Left ventricle myocardium inferior (tissue), 1 donor: ENCODE measurements at regions not wholly inside any gene's neighbourhood (a gene's known extent, or its start where the extent isn't known, plus 50 kb on each side); places are given as distances from the start of the nearest gene placed in this dataset.

Experiments
- DNase-seq: peaks from one replicate; pipeline ENCODE4 v3.0.0-alpha.2; 2020
- H3K27ac ChIP-seq: fragments of 200-600 bp; replicated peaks from 2 replicates; pipeline ENCODE4 v1.8.0; 2021
- H3K27me3 ChIP-seq: fragments of 200-600 bp; 2 replicates; pipeline ENCODE4 v1.8.0; 2021; ENCODE audit warnings: low read depth
- H3K36me3 ChIP-seq: fragments of 200-600 bp; 2 replicates; pipeline ENCODE4 v1.8.0; 2021
- H3K4me1 ChIP-seq: fragments of 200-600 bp; 2 replicates; pipeline ENCODE4 v1.8.0; 2021
- H3K4me3 ChIP-seq: fragments of 200-600 bp; 2 replicates; pipeline ENCODE4 v1.8.0; 2021; ENCODE audit warnings: mild to moderate bottlenecking, moderate library complexity
- H3K9me3 ChIP-seq: fragments of 200-600 bp; replicated peaks from 2 replicates; pipeline ENCODE4 v1.8.0; 2021
- CTCF ChIP-seq: fragments of 200-600 bp; IDR thresholded peaks from 2 replicates; pipeline ENCODE4 v1.8.0; 2021; ENCODE audit warnings: antibody characterized with exemption, mild to moderate bottlenecking, borderline replicate concordance
- intact Hi-C: fragments of 100-400 bp; cut with micrococcal nuclease; formaldehyde crosslinking; loops from one replicate; pipeline ENCODE4 v1.11.0; 2022
- donor health status: DM: no; HTN: yes; CAD: no; lungs with severe emphysema.

DNA sequence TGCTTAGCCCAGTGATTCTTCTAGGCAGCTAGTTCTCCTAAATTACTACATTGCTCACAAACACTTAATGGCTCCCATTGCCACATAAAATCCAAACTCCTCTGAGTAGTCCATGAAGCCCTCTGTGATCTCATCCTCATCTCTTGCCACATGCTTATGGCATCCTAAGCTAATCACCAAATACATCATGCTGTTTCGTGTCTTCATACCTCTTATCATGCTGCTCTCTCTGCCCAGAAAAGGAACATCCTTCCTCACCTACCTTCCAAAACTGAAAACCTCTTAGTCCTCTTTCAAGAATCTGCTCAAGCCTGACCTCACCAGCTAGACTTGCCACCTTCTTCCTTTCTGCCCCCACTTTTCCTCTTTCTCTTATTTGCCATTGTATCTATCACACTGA, 108.5 kb downstream of the DUSP6 start:
- no peak overlapping the region for H3K27ac ChIP-seq
- H3K4me1 ChIP-seq = peaks cover 20% of the 10 kb centered on the region
- H3K9me3 ChIP-seq = peaks cover 8% of the 10 kb centered on the region
- no peak overlapping the region for H3K4me3 ChIP-seq
- intact Hi-C loops = loop anchor here (10.0 kb wide), 1 partner anchor 101 kb away; no protein-coding TSS in a partner anchor
- H3K36me3 ChIP-seq = no peaks in the 10 kb centered on the region
- H3K27me3 ChIP-seq = no peaks in the 10 kb centered on the region
- TF ChIP-seq CTCF = no peak
- DNase-seq = no peak

DNA sequence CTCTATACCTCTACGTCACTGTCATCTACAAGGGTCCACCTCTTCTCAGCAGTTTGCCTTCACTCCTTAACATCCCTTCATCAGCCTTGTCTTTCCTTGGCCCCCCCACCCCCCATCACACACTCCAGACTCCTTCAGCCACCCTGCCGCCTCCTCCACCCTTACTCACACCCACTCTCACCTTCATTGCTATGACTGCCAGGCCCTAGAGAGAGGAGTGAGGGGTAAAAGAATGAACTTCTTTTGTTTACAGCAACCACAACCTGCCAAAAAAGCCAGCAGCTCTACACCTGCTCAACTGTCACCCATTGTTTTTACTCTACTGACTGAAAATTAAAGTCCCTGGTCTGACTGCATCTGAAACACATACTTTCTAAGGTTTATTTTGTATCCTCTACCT, 112.8 kb downstream of the DUSP6 start:
- intact Hi-C loops = no loop called here
- H3K4me1 ChIP-seq = peaks cover 36% of the 10 kb centered on the region
- TF ChIP-seq CTCF = no peak

GRCh38 chr12:89238593-89238992, 113.7 kb downstream of the DUSP6 start:
- Histone ChIP-seq H3K4me3 (no peak overlapping the region), H3K27ac (peak overlapping the region; percentile 63), H3K27me3 (no peaks in the 10 kb centered on the region), H3K9me3 (peaks cover 8% of the 10 kb centered on the region), H3K4me1 (peaks cover 33% of the 10 kb centered on the region), H3K36me3 (no peaks in the 10 kb centered on the region)
- peak; percentile 37 for DNase-seq
- intact Hi-C loops = no loop called here
- TF ChIP-seq CTCF = no peak

More for the DNA sequence above, 112.8 kb downstream of the DUSP6 start:
- Histone ChIP-seq H3K9me3 (peaks cover 8% of the 10 kb centered on the region), H3K4me3 (no peak overlapping the region), H3K27me3 (no peaks in the 10 kb centered on the region), H3K36me3 (no peaks in the 10 kb centered on the region), H3K27ac (peak overlapping the region; percentile 63)
- DNase-seq = no peak

GRCh38 chr12:89237763-89238162, 114.5 kb downstream of the DUSP6 start:
- H3K4me3 ChIP-seq = no peak overlapping the region
- H3K4me1 ChIP-seq = peaks cover 33% of the 10 kb centered on the region
- peaks cover 8% of the 10 kb centered on the region for H3K9me3 ChIP-seq
- no peak for TF ChIP-seq CTCF
- H3K36me3 ChIP-seq = no peaks in the 10 kb centered on the region
- intact Hi-C loops = no loop called here
- H3K27me3 ChIP-seq = no peaks in the 10 kb centered on the region
- H3K27ac ChIP-seq = peak overlapping the region; percentile 63
- no peak for DNase-seq

GRCh38 chr12:89236748-89237383, 115.4 kb downstream of the DUSP6 start:
- Histone ChIP-seq H3K4me3 (no peak overlapping the region), H3K9me3 (peaks cover 8% of the 10 kb centered on the region), H3K27me3 (no peaks in the 10 kb centered on the region), H3K4me1 (peaks cover 33% of the 10 kb centered on the region), H3K27ac (no peak overlapping the region), H3K36me3 (no peaks in the 10 kb centered on the region)
- intact Hi-C loops = no loop called here
- no peak for TF ChIP-seq CTCF
- no peak for DNase-seq
